IMR-90 (cell line): ENCODE measurements at regions not wholly inside any gene's neighbourhood (a gene's known extent, or its start where the extent isn't known, plus 50 kb on each side); places are given as distances from the start of the nearest gene placed in this dataset.

Experiments
- ATAC-seq: fragments of 200-7000 bp; cut with Tn5 transposase; 2 replicates; pipeline ENCODE4 v1.9.1; 2020; ENCODE audit warnings: low read depth, mild to moderate bottlenecking, moderate library complexity
- BruUV-seq: library from RNA; stranded (reverse); fragments of 400-500 nt; replicated peaks from 2 replicates; lab custom pipeline; 2021; lab: Mats Ljungman, UMichigan
- CTCF ChIA-PET: fragments of 300-600 bp; formaldehyde crosslinking; extraction: SDS; loops from one replicate; lab custom pipeline; 2021; ENCODE audit warnings: antibody characterized with exemption; lab: Yijun Ruan, JAX
- POLR2A ChIA-PET: fragments of 300-600 bp; sonication (Branson Sonifier 250); formaldehyde crosslinking; loops from one replicate; lab custom pipeline; 2022; ENCODE audit warnings: antibody characterized with exemption; ENCODE audit not compliant: unreplicated experiment; lab: Charles Lee
- DNase-seq: peaks from one replicate; pipeline ENCODE4 v3.0.0; 2013
- H2AFZ ChIP-seq: replicated peaks from 2 replicates; pipeline ENCODE3; 2013; ENCODE audit warnings: low read length, mild to moderate bottlenecking; ENCODE audit not compliant: poor library complexity
- H2AK5ac ChIP-seq: 2 replicates; pipeline ENCODE4 v1.6.1; 2013; ENCODE audit warnings: low read depth, low read length, inconsistent platforms
- H2AK9ac ChIP-seq: replicated peaks from 2 replicates; pipeline ENCODE3; 2013; ENCODE audit warnings: mild to moderate bottlenecking, low read depth, low read length, moderate library complexity; ENCODE audit not compliant: poor library complexity
- H2BK120ac ChIP-seq: 2 replicates; pipeline ENCODE4 v1.6.1; 2013; ENCODE audit warnings: low read depth, low read length, inconsistent platforms
- H2BK15ac ChIP-seq: 3 replicates; pipeline ENCODE4 v1.6.1; 2013; ENCODE audit warnings: low read depth, low read length, inconsistent platforms
- H2BK20ac ChIP-seq: 2 replicates; pipeline ENCODE4 v1.6.1; 2013; ENCODE audit warnings: low read depth, mild to moderate bottlenecking, inconsistent platforms, low read length, moderate library complexity
- H2BK5ac ChIP-seq: 2 replicates; pipeline ENCODE4 v1.6.1; 2013; ENCODE audit warnings: mild to moderate bottlenecking, low read depth, low read length, inconsistent platforms; ENCODE audit not compliant: poor library complexity, severe bottlenecking
- H3K14ac ChIP-seq: replicated peaks from 2 replicates; pipeline ENCODE4 v1.6.1; 2013; ENCODE audit warnings: low read depth, low read length, inconsistent platforms
- H3K18ac ChIP-seq: 2 replicates; pipeline ENCODE4 v1.6.1; 2013; ENCODE audit warnings: low read depth, low read length, control low read depth
- H3K23ac ChIP-seq: 2 replicates; pipeline ENCODE4 v1.6.1; 2013; ENCODE audit warnings: low read depth, low read length, inconsistent platforms
- H3K27ac ChIP-seq: 2 replicates; pipeline ENCODE4 v1.5.1; 2013; ENCODE audit warnings: mild to moderate bottlenecking, control low read depth, low read length; ENCODE audit not compliant: insufficient read depth
- H3K27me3 ChIP-seq: 2 replicates; pipeline ENCODE4 v1.6.1; 2013; ENCODE audit warnings: low read length; ENCODE audit not compliant: control insufficient read depth, insufficient read depth
- H3K36me3 ChIP-seq: 2 replicates; pipeline ENCODE4 v1.6.1; 2013; ENCODE audit warnings: low read length, mixed read lengths; ENCODE audit not compliant: control insufficient read depth, insufficient read depth
- H3K4ac ChIP-seq: 2 replicates; pipeline ENCODE4 v1.6.1; 2013; ENCODE audit warnings: low read depth, low read length, inconsistent platforms
- H3K4me1 ChIP-seq: 2 replicates; pipeline ENCODE4 v1.6.1; 2013; ENCODE audit warnings: low read length, mixed read lengths; ENCODE audit not compliant: control insufficient read depth, insufficient read depth
- H3K4me2 ChIP-seq: 2 replicates; pipeline ENCODE4 v1.6.1; 2013; ENCODE audit warnings: low read depth, mild to moderate bottlenecking, control low read depth, low read length, moderate library complexity
- H3K4me3 ChIP-seq: 2 replicates; pipeline ENCODE4 v1.5.1; 2013; ENCODE audit warnings: low read depth, mild to moderate bottlenecking, control low read depth, low read length, moderate library complexity; ENCODE audit not compliant: insufficient read depth
- H3K56ac ChIP-seq: 2 replicates; pipeline ENCODE4 v1.6.1; 2013; ENCODE audit warnings: low read length, inconsistent platforms; ENCODE audit not compliant: insufficient read depth; ENCODE audit errors: extremely low read depth
- H3K79me1 ChIP-seq, 2 experiments: 2 replicates each; pipeline ENCODE4 v1.6.1; 2013; ENCODE audit warnings: low read length in 2 of 2, inconsistent platforms in 1 of 2, low read depth in 1 of 2
- H3K9ac ChIP-seq: 2 replicates; pipeline ENCODE4 v1.6.1; 2013; ENCODE audit warnings: low read depth, low read length, control low read depth
- H3K9me1 ChIP-seq: 2 replicates; pipeline ENCODE4 v1.6.1; 2013; ENCODE audit warnings: low read length, inconsistent platforms; ENCODE audit not compliant: insufficient read depth
- H3K9me3 ChIP-seq: 2 replicates; pipeline ENCODE4 v1.6.1; 2013; ENCODE audit warnings: low read length; ENCODE audit not compliant: control insufficient read depth, insufficient read depth
- H4K20me1 ChIP-seq: 2 replicates; pipeline ENCODE4 v1.6.1; 2013; ENCODE audit warnings: low read length, inconsistent platforms; ENCODE audit not compliant: insufficient read depth
- H4K5ac ChIP-seq: 2 replicates; pipeline ENCODE4 v1.6.1; 2013; ENCODE audit warnings: mild to moderate bottlenecking, low read depth, low read length, control low read depth
- H4K8ac ChIP-seq, 2 experiments: 2 replicates each; pipeline ENCODE4 v1.6.1; 2013; ENCODE audit warnings: low read depth in 2 of 2, low read length in 2 of 2, control low read depth in 1 of 2, inconsistent platforms in 1 of 2
- H4K91ac ChIP-seq: 2 replicates; pipeline ENCODE4 v1.6.1; 2013; ENCODE audit warnings: low read depth, low read length, inconsistent platforms; ENCODE audit not compliant: insufficient read depth
- BHLHE40 ChIP-seq: fragments of 150-350 bp; IDR thresholded peaks from 2 replicates; pipeline ENCODE4 v1.6.1; 2016; ENCODE audit warnings: mild to moderate bottlenecking, low read depth, low read length
- CHD1 ChIP-seq: IDR thresholded peaks from 2 replicates; pipeline ENCODE4 v1.6.1; 2012; ENCODE audit warnings: low read depth, low read length, improper control_type of control experiment
- NFE2L2 ChIP-seq: fragments of 150-350 bp; IDR thresholded peaks from 2 replicates; pipeline ENCODE4 v1.6.1; 2016; ENCODE audit warnings: low read depth, mild to moderate bottlenecking, low read length
- RAD21 ChIP-seq: IDR thresholded peaks from 2 replicates; pipeline ENCODE4 v1.6.1; 2012; ENCODE audit warnings: low read length, improper control_type of control experiment
- RFX5 ChIP-seq: IDR thresholded peaks from 2 replicates; pipeline ENCODE4 v1.8.0; 2012; ENCODE audit warnings: low read depth, mild to moderate bottlenecking, low read length, moderate library complexity
- SMC3 ChIP-seq: fragments of 150-350 bp; IDR thresholded peaks from 2 replicates; pipeline ENCODE4 v1.6.1; 2016; ENCODE audit warnings: low read depth, mild to moderate bottlenecking, antibody characterized with exemption, low read length, moderate library complexity
- WGBS, 2 experiments: methylation state at CpG; one replicate each; pipeline versions ENCODE4 v1.1.5 to v1.1.7; 2013; ENCODE audit warnings: missing lambda C conversion rate in 2 of 2; ENCODE audit not compliant: insufficient read length in 1 of 2; ENCODE audit errors: extremely low coverage in 2 of 2; 5-methylcytosine and 5-hydroxymethylcytosine counted together
- dilution Hi-C: fragments of 300-500 bp; cut with HindIII; formaldehyde crosslinking; loops from one replicate; pipeline ENCODE4 v1.14.3; 2018; ENCODE audit warnings: low sequenced_read_pairs; ENCODE audit not compliant: unreplicated experiment
- in situ Hi-C: fragments of 300-500 bp; cut with MboI; formaldehyde crosslinking; loops from 3 replicates; pipeline ENCODE4 v1.14.3; 2019; ENCODE audit warnings: low sequenced_read_pairs, inconsistent platforms, mixed read lengths
- intact Hi-C: fragments of 100-400 bp; cut with micrococcal nuclease; formaldehyde crosslinking; loops from 2 replicates; pipeline ENCODE4 v1.10.0; 2022

DNA sequence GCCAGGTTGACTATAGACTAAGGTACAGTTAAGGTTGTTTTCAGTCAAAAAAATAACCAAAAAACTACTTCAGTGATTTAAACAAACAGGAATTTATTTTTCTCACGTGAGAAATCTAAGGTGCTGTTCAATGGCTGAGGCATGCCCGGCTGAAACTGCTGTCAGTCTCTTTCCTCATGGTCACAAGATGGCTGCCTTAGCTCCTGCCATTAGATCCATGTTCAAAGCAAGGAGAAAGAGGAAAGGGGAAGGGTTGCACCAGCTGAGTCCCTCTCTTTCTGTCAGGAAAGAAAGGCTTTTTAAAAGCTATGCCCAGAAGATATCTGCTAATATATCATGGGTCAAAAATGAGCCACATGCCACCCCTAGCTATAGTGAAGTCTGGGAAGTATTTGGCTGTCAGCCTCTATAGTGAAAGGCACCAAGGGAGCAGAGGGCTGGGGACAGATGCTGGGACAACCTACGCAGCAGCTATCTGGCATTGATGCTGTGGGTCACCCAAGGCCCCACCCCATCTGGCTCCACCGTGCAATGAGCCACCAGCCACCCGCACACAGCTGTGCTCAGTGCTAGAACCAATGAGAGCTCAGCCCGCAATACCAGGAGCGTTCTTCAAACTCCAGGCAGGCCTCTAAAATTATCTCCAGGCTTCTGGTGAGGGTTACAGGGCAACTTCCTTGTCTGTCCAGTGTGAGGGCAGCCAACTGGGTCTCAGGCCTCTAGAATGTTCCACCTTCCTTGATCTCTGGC lies 64.7 kb upstream of the GATA2 start:
- no peaks in the 10 kb centered on the region for H3K36me3 ChIP-seq
- in situ Hi-C loops (no loop called here), intact Hi-C loops (no loop called here), dilution Hi-C loops (no loop called here)
- ChIA-PET CTCF (interaction anchor here (0.6 kb wide), 1 partner anchor 77 kb away, joined by 3 read pairs; no protein-coding TSS in a partner anchor), POLR2A (no interaction called here)
- no peaks in the 10 kb centered on the region for H3K79me1 ChIP-seq
- H3K9ac ChIP-seq: no peak overlapping the region
- DNase-seq (no peak), ATAC-seq (no peak)
- H3K4me2 ChIP-seq: no peak overlapping the region
- H4K91ac ChIP-seq: no peak overlapping the region
- no peak overlapping the region for H3K4ac ChIP-seq
- no peak overlapping the region for H2BK120ac ChIP-seq
- no peak overlapping the region for H3K27ac ChIP-seq
- H2AFZ ChIP-seq: no peak overlapping the region
- no peak overlapping the region for H2BK15ac ChIP-seq
- no peak for TF ChIP-seq BHLHE40
- TF ChIP-seq CHD1: no peak
- TF ChIP-seq SMC3: no peak
- no peak for TF ChIP-seq RAD21
- TF ChIP-seq NFE2L2: no peak
- no peak for TF ChIP-seq RFX5
- H3K4me1 ChIP-seq: no peaks in the 10 kb centered on the region
- no peaks in the 10 kb centered on the region for H4K20me1 ChIP-seq
- H2BK20ac ChIP-seq: no peak overlapping the region
- no peak overlapping the region for H2BK5ac ChIP-seq
- BruUV-seq: no TSS peak
- no peak overlapping the region for H2AK5ac ChIP-seq
- H4K5ac ChIP-seq: no peak overlapping the region
- H3K14ac ChIP-seq: no peak overlapping the region
- H3K4me3 ChIP-seq: no peak overlapping the region
- H3K56ac ChIP-seq: no peak overlapping the region
- H3K27me3 ChIP-seq: peaks cover 50% of the 10 kb centered on the region
- H3K18ac ChIP-seq: no peak overlapping the region
- no peak overlapping the region for H4K8ac ChIP-seq
- no peaks in the 10 kb centered on the region; the same call in 1 of the 2 replicates for H3K9me3 ChIP-seq
- no peak overlapping the region for H3K23ac ChIP-seq
- H3K9me1 ChIP-seq: no peaks in the 10 kb centered on the region
- 86% methylated on average over 3 of the region's 7 CpGs; no CpG with 5 or more reads in 1 of the 2 experiments for WGBS, 2 experiments
- H2AK9ac ChIP-seq: no peak overlapping the region
